22Rv1 (cell line): ENCODE measurements at regions not wholly inside any gene's neighbourhood (a gene's known extent, or its start where the extent isn't known, plus 50 kb on each side); places are given as distances from the start of the nearest gene placed in this dataset.
"Not testable (repeated sequence)": the region's sequence is repeated elsewhere in the genome, so short reads cannot be mapped to it uniquely, and the experiment has no call there.

Source experiments
- CTCF ChIP-seq: fragments of 450-650 bp; IDR thresholded peaks from 2 replicates; pipeline ENCODE4 v1.5.1; 2017; ENCODE audit warnings: mild to moderate bottlenecking
- ZFX ChIP-seq: fragments of 450-650 bp; IDR thresholded peaks from 2 replicates; pipeline ENCODE4 v1.6.1; 2017; ENCODE audit warnings: antibody characterized with exemption, borderline replicate concordance

GRCh38 chr14:71168161-71168560, 260.9 kb downstream of the PCNX1 start:
- not testable (repeated sequence) for TF ChIP-seq CTCF, ZFX
